GM12878 (cell line): ENCODE measurements at regions not wholly inside any gene's neighbourhood (a gene's known extent, or its start where the extent isn't known, plus 50 kb on each side); places are given as distances from the start of the nearest gene placed in this dataset.

Source experiments
- BHLHE40 ChIP-seq, 2 experiments: fragments of 450-650 bp in 1 of 2; IDR thresholded peaks; 2 replicates each; pipeline ENCODE4 v1.6.1; 2011 to 2017; ENCODE audit warnings: low read depth in 2 of 2, borderline replicate concordance in 1 of 2, improper control_type of control experiment in 1 of 2, low read length in 1 of 2, mild to moderate bottlenecking in 1 of 2
- DPF2 ChIP-seq: fragments of 450-650 bp; IDR thresholded peaks from 2 replicates; pipeline ENCODE4 v1.6.1; 2017; ENCODE audit warnings: mild to moderate bottlenecking
- EGR1 ChIP-seq, 2 experiments: IDR thresholded peaks; 1 replicate in 1 of 2; 2 replicates in 1 of 2; pipeline ENCODE4 v1.6.1; 2011 to 2012; ENCODE audit warnings: low read depth in 2 of 2, low read length in 2 of 2, borderline replicate concordance in 1 of 2, mild to moderate bottlenecking in 1 of 2, moderate library complexity in 1 of 2
- MYC ChIP-seq: IDR thresholded peaks from 2 replicates; pipeline ENCODE4 v1.6.1; 2011; ENCODE audit warnings: mild to moderate bottlenecking, low read length, moderate library complexity, inconsistent platforms; ENCODE audit not compliant: insufficient read depth, insufficient replicate concordance, insufficient read length, severe bottlenecking
- RELB ChIP-seq: fragments of 450-650 bp; IDR thresholded peaks from 2 replicates; pipeline ENCODE4 v1.6.1; 2017; ENCODE audit warnings: low read depth, mild to moderate bottlenecking, moderate library complexity
- TF ChIP-seq, protein P1 (sequence below): fragments of 450-650 bp; formaldehyde crosslinking; IDR thresholded peaks from 2 replicates; pipeline ENCODE4 v1.4.0; 2020; ENCODE audit warnings: mild to moderate bottlenecking, moderate library complexity

DNA sequence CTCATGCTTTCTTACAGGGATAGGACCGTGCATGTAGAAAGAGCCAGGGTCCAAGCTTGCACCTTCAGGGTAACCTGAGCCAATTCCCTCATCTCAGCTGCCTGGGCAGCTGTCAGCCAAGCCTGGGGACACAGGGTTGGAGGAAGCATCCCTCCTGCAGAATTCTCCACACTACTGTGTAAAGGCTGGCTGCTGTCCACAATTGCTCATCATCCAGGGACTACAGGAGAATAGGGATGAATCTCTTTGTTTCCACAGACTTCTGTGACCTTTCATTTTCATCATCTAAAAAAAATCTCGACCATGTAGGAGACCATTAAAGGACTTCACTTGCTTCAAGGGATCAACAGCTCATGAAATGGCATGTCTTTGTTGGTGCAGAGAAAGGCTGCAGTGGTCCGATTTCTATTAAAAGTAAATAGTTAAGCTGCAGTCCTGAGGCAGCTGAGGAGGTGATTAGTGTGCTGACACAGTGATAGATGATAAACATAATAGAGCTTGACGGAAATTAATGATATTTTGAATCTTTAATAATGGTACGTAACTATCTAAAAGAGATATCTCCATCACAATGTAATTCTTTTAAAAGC, 74.4 kb upstream of the COPS8 start (continued):
- TF ChIP-seq MYC (no peak), DPF2 (no peak), EGR1 (IDR thresholded peaks at IDR 0.05; ENCODE audit: borderline replicate concordance in 1 of 2, low read depth in 2 of 2, low read length in 2 of 2) (no peak), BHLHE40 (IDR thresholded peaks at IDR 0.05; ENCODE audit: borderline replicate concordance in 1 of 2, low read depth in 2 of 2, low read length in 1 of 2) (no peak), RELB (no peak)
- TF ChIP-seq, protein P1, sequence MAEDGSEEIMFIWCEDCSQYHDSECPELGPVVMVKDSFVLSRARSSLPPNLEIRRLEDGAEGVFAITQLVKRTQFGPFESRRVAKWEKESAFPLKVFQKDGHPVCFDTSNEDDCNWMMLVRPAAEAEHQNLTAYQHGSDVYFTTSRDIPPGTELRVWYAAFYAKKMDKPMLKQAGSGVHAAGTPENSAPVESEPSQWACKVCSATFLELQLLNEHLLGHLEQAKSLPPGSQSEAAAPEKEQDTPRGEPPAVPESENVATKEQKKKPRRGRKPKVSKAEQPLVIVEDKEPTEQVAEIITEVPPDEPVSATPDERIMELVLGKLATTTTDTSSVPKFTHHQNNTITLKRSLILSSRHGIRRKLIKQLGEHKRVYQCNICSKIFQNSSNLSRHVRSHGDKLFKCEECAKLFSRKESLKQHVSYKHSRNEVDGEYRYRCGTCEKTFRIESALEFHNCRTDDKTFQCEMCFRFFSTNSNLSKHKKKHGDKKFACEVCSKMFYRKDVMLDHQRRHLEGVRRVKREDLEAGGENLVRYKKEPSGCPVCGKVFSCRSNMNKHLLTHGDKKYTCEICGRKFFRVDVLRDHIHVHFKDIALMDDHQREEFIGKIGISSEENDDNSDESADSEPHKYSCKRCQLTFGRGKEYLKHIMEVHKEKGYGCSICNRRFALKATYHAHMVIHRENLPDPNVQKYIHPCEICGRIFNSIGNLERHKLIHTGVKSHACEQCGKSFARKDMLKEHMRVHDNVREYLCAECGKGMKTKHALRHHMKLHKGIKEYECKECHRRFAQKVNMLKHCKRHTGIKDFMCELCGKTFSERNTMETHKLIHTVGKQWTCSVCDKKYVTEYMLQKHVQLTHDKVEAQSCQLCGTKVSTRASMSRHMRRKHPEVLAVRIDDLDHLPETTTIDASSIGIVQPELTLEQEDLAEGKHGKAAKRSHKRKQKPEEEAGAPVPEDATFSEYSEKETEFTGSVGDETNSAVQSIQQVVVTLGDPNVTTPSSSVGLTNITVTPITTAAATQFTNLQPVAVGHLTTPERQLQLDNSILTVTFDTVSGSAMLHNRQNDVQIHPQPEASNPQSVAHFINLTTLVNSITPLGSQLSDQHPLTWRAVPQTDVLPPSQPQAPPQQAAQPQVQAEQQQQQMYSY (CRISPR knock-in tag) = no peak
